ENCODE measurements at regions not wholly inside any gene's neighbourhood (a gene's known extent, or its start where the extent isn't known, plus 50 kb on each side); places are given as distances from the start of the nearest gene placed in this dataset.

DNA sequence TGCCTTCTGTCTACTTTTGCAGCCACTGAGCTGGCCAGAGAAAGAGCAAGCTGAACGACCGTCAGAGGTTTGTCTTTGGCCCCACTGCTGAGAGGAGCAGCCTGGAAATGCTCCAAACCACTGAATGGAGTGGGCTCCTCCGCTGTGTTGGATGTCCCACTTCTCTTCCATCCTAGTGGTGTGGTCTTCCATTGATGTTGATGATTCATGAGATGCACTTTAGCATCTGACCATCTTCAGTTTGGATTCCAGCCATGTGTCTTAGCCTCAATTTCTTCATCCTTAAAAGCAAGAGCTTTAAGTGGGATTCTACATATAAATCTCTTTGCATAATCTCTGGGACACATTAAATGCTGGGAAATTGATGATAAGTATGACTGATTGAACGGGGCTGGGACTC is 276.9 kb downstream of the SIPA1L2 start:
- TF ChIP-seq, protein P1, sequence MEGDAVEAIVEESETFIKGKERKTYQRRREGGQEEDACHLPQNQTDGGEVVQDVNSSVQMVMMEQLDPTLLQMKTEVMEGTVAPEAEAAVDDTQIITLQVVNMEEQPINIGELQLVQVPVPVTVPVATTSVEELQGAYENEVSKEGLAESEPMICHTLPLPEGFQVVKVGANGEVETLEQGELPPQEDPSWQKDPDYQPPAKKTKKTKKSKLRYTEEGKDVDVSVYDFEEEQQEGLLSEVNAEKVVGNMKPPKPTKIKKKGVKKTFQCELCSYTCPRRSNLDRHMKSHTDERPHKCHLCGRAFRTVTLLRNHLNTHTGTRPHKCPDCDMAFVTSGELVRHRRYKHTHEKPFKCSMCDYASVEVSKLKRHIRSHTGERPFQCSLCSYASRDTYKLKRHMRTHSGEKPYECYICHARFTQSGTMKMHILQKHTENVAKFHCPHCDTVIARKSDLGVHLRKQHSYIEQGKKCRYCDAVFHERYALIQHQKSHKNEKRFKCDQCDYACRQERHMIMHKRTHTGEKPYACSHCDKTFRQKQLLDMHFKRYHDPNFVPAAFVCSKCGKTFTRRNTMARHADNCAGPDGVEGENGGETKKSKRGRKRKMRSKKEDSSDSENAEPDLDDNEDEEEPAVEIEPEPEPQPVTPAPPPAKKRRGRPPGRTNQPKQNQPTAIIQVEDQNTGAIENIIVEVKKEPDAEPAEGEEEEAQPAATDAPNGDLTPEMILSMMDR (conservative IDR thresholded peaks at IDR 0.05; ENCODE audit: low read depth, low read length) = no peak
- TF ChIP-seq EZH2 (IDR thresholded peaks at IDR 0.05; ENCODE audit: borderline replicate concordance, low read depth, low read length, poor library complexity, severe bottlenecking) = no peak
